SU-DHL-6 (cell line): ENCODE measurements at regions not wholly inside any gene's neighbourhood (a gene's known extent, or its start where the extent isn't known, plus 50 kb on each side); places are given as distances from the start of the nearest gene placed in this dataset.

Experiments used
- H2AFZ ChIP-seq: fragments of 200-600 bp; sonication (generic); 2 replicates; pipeline ENCODE4 v1.6.1; 2014; ENCODE audit warnings: low read depth, mild to moderate bottlenecking, moderate library complexity, mixed read lengths, antibody characterized with exemption, low read length; ENCODE audit not compliant: severe bottlenecking
- H3F3A ChIP-seq: fragments of 200-600 bp; shearing (Covaris generic); 2 replicates; pipeline ENCODE4 v1.6.0; 2016; ENCODE audit warnings: antibody characterized with exemption, mild to moderate bottlenecking; ENCODE audit not compliant: insufficient read depth
- H3K27ac ChIP-seq: fragments of 200-600 bp; sonication (generic); 2 replicates; pipeline ENCODE4 v1.5.1; 2016; ENCODE audit warnings: low read depth, mild to moderate bottlenecking, low read length, moderate library complexity, mixed read lengths
- H3K27me3 ChIP-seq: fragments of 200-600 bp; sonication (generic), shearing (Covaris generic); 2 replicates; pipeline ENCODE4 v1.6.0; 2014; ENCODE audit warnings: mild to moderate bottlenecking, low read length
- H3K36me3 ChIP-seq: fragments of 200-600 bp; sonication (generic); 2 replicates; pipeline ENCODE4 v1.6.1; 2014; ENCODE audit warnings: mild to moderate bottlenecking, low read length, mixed read lengths
- H3K4me2 ChIP-seq: fragments of 300-600, 200-600 bp; shearing (Covaris generic), sonication (generic); 2 replicates; pipeline ENCODE4 v1.6.0; 2014; ENCODE audit warnings: low read length, low read depth, mild to moderate bottlenecking; ENCODE audit not compliant: poor library complexity, severe bottlenecking
- H3K4me3 ChIP-seq: fragments of 200-600 bp; sonication (generic); 2 replicates; pipeline ENCODE4 v1.5.1; 2014; ENCODE audit warnings: antibody characterized with exemption, low read length, mild to moderate bottlenecking, mixed read lengths; ENCODE audit not compliant: insufficient read depth, poor library complexity, severe bottlenecking
- H3K79me2 ChIP-seq: fragments of 200-600 bp; sonication (generic); 2 replicates; pipeline ENCODE4 v1.6.1; 2014; ENCODE audit warnings: mild to moderate bottlenecking, low read length, moderate library complexity; ENCODE audit not compliant: insufficient read depth
- H3K9ac ChIP-seq: fragments of 200-600 bp; sonication (generic); 2 replicates; pipeline ENCODE4 v1.7.0; 2014; ENCODE audit warnings: mild to moderate bottlenecking, low read length
- H3K9me2 ChIP-seq: fragments of 200-600 bp; sonication (generic); replicated peaks from 2 replicates; pipeline ENCODE4 v1.6.1; 2014; ENCODE audit warnings: low read length; ENCODE audit not compliant: insufficient read depth
- H3K9me3 ChIP-seq: fragments of 200-600 bp; sonication (generic); 2 replicates; pipeline ENCODE4 v1.6.1; 2014; ENCODE audit warnings: low read length, mixed read lengths; ENCODE audit not compliant: insufficient read depth
- H4K20me1 ChIP-seq: fragments of 200-600 bp; sonication (generic); 2 replicates; pipeline ENCODE4 v1.6.1; 2014; ENCODE audit warnings: low read depth, mild to moderate bottlenecking, antibody characterized with exemption, low read length, moderate library complexity, mixed read lengths
- CTCF ChIP-seq: fragments of 200-600 bp; sonication (generic); IDR thresholded peaks from one replicate; pipeline ENCODE4 v1.5.1; 2017; ENCODE audit warnings: antibody characterized with exemption, mild to moderate bottlenecking, low read length, moderate library complexity; ENCODE audit not compliant: insufficient read depth, poor library complexity, severe bottlenecking
- EZH2phosphoT487 ChIP-seq: fragments of 200-600 bp; sonication (generic), shearing (Covaris generic); conservative IDR thresholded peaks from 2 replicates; pipeline ENCODE4 v1.6.1; 2018; ENCODE audit warnings: mild to moderate bottlenecking, antibody characterized with exemption, low read length, moderate library complexity, mixed read lengths

GRCh38 chr14:98573082-98573481 lies 698.9 kb downstream of the BCL11B start:
- Histone ChIP-seq H3K36me3 (no peaks in the 10 kb centered on the region), H4K20me1 (no peaks in the 10 kb centered on the region), H3K27me3 (no peaks in the 10 kb centered on the region), H3K9me2 (no peaks in the 10 kb centered on the region), H3K9ac (no peak overlapping the region), H3K27ac (no peak overlapping the region), H3K79me2 (no peaks in the 10 kb centered on the region), H3F3A (no peaks in the 10 kb centered on the region), H2AFZ (no peak overlapping the region), H3K4me3 (no peak overlapping the region), H3K9me3 (no peaks in the 10 kb centered on the region), H3K4me2 (no peak overlapping the region)
- TF ChIP-seq CTCF (no peak), EZH2phosphoT487 (no peak)

- no peak overlapping the region for H3K4me3 ChIP-seq
- no peaks in the 10 kb centered on the region for H3K9me3 ChIP-seq
- no peaks in the 10 kb centered on the region for H3K79me2 ChIP-seq
- no peak overlapping the region for H3K27ac ChIP-seq
- no peak overlapping the region for H3K4me2 ChIP-seq
- no peaks in the 10 kb centered on the region for H3K9me2 ChIP-seq
- no peak for TF ChIP-seq EZH2phosphoT487
- TF ChIP-seq CTCF, result no peak
- no peak overlapping the region for H2AFZ ChIP-seq
- H3K27me3 ChIP-seq, result no peaks in the 10 kb centered on the region
- H3K36me3 ChIP-seq, result no peaks in the 10 kb centered on the region
- H4K20me1 ChIP-seq, result no peaks in the 10 kb centered on the region
- H3F3A ChIP-seq, result no peaks in the 10 kb centered on the region
- no peak overlapping the region for H3K9ac ChIP-seq
These were observed 695.5 kb downstream of the BCL11B start for GRCh38 chr14:98576463-98576862.

GRCh38 chr14:98578204-98578603 lies 693.8 kb downstream of the BCL11B start:
- H3K4me3 ChIP-seq, result no peak overlapping the region
- no peak for TF ChIP-seq CTCF
- no peak for TF ChIP-seq EZH2phosphoT487
- H3K4me2 ChIP-seq, result no peak overlapping the region
- no peaks in the 10 kb centered on the region for H3K79me2 ChIP-seq
- no peaks in the 10 kb centered on the region for H3K9me2 ChIP-seq
- no peaks in the 10 kb centered on the region for H3K9me3 ChIP-seq
- no peaks in the 10 kb centered on the region for H3K36me3 ChIP-seq
- H3F3A ChIP-seq, result no peaks in the 10 kb centered on the region
- no peak overlapping the region for H3K9ac ChIP-seq
- H3K27me3 ChIP-seq, result no peaks in the 10 kb centered on the region
- no peak overlapping the region for H3K27ac ChIP-seq
- no peak overlapping the region for H2AFZ ChIP-seq
- H4K20me1 ChIP-seq, result no peaks in the 10 kb centered on the region

DNA sequence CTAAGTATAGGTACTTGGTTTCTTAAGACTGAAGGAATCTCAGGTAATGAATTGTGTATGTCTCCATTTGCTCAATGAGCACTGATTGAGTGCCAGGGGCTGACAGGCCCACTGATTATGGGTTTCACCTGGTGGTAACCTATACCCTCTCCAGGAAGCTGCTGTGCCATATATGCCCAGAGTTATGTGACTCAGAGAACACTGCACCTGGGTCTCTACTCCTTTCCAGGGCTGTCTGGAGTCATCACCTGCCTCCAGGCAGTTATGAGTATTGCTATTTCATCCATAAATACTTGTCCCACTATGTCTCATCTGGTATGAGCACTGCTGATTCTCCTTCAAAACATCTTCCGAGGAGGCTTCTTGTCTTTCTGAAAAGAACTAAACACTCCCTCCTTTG lies 692.9 kb downstream of the BCL11B start:
- no peak overlapping the region for H3K27ac ChIP-seq
- H3K27me3 ChIP-seq, result no peaks in the 10 kb centered on the region
- H3K9me3 ChIP-seq, result no peaks in the 10 kb centered on the region
- H3K79me2 ChIP-seq, result no peaks in the 10 kb centered on the region
- H4K20me1 ChIP-seq, result no peaks in the 10 kb centered on the region
- no peaks in the 10 kb centered on the region for H3K36me3 ChIP-seq
- no peaks in the 10 kb centered on the region for H3F3A ChIP-seq
- no peak overlapping the region for H2AFZ ChIP-seq
- TF ChIP-seq EZH2phosphoT487 (no peak), CTCF (no peak)
- H3K9me2 ChIP-seq, result no peaks in the 10 kb centered on the region
- H3K4me2 ChIP-seq, result no peak overlapping the region
- no peak overlapping the region for H3K4me3 ChIP-seq
- no peak overlapping the region for H3K9ac ChIP-seq
